ENCODE measurements at regions not wholly inside any gene's neighbourhood (a gene's known extent, or its start where the extent isn't known, plus 50 kb on each side); places are given as distances from the start of the nearest gene placed in this dataset.

GRCh38 chr1:229098903-229099578 is 171.9 kb upstream of the RAB4A start (continued):
- TF ChIP-seq, protein P1, sequence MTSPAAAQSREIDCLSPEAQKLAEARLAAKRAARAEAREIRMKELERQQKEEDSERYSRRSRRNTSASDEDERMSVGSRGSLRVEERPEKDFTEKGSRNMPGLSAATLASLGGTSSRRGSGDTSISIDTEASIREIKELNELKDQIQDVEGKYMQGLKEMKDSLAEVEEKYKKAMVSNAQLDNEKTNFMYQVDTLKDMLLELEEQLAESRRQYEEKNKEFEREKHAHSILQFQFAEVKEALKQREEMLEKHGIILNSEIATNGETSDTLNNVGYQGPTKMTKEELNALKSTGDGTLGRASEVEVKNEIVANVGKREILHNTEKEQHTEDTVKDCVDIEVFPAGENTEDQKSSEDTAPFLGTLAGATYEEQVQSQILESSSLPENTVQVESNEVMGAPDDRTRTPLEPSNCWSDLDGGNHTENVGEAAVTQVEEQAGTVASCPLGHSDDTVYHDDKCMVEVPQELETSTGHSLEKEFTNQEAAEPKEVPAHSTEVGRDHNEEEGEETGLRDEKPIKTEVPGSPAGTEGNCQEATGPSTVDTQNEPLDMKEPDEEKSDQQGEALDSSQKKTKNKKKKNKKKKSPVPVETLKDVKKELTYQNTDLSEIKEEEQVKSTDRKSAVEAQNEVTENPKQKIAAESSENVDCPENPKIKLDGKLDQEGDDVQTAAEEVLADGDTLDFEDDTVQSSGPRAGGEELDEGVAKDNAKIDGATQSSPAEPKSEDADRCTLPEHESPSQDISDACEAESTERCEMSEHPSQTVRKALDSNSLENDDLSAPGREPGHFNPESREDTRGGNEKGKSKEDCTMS (CRISPR knock-in tag; conservative IDR thresholded peaks at IDR 0.05) = no peak
- no peak; the same call in 1 of the 2 replicates for TF ChIP-seq ZNF557 (CRISPR knock-in tag; IDR thresholded peaks at IDR 0.05)
- no peak for TF ChIP-seq ZNF747 (CRISPR knock-in tag; IDR thresholded peaks at IDR 0.05; ENCODE audit: borderline replicate concordance)
- peak; percentile 65; the same call in 1 of the 2 replicates for TF ChIP-seq RAD21 (CRISPR knock-in tag; IDR thresholded peaks at IDR 0.05)
- peak; percentile 78 for TF ChIP-seq ELF3 (CRISPR knock-in tag; IDR thresholded peaks at IDR 0.05)
- TF ChIP-seq XBP1 (CRISPR knock-in tag; IDR thresholded peaks at IDR 0.05) = no peak
- TF ChIP-seq HNF4G (IDR thresholded peaks at IDR 0.05; ENCODE audit: borderline replicate concordance, low read depth, low read length) = peak; percentile 97
- peak; percentile 98 for TF ChIP-seq HNF4G (CRISPR knock-in tag; IDR thresholded peaks at IDR 0.05; ENCODE audit: borderline replicate concordance, low read depth)
- TF ChIP-seq ZNF777 (CRISPR knock-in tag; IDR thresholded peaks at IDR 0.05) = no peak; the same call in 1 of the 2 replicates
- peak; percentile 88 for TF ChIP-seq ZBTB38 (CRISPR knock-in tag; IDR thresholded peaks at IDR 0.05)
- no peak for TF ChIP-seq RFX3 (CRISPR knock-in tag; IDR thresholded peaks at IDR 0.05)
- no peak for TF ChIP-seq HCFC1 (IDR thresholded peaks at IDR 0.05; ENCODE audit: low read depth, low read length)
- TF ChIP-seq, protein P2, sequence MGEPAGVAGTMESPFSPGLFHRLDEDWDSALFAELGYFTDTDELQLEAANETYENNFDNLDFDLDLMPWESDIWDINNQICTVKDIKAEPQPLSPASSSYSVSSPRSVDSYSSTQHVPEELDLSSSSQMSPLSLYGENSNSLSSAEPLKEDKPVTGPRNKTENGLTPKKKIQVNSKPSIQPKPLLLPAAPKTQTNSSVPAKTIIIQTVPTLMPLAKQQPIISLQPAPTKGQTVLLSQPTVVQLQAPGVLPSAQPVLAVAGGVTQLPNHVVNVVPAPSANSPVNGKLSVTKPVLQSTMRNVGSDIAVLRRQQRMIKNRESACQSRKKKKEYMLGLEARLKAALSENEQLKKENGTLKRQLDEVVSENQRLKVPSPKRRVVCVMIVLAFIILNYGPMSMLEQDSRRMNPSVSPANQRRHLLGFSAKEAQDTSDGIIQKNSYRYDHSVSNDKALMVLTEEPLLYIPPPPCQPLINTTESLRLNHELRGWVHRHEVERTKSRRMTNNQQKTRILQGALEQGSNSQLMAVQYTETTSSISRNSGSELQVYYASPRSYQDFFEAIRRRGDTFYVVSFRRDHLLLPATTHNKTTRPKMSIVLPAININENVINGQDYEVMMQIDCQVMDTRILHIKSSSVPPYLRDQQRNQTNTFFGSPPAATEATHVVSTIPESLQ (CRISPR knock-in tag; conservative IDR thresholded peaks at IDR 0.05) = no peak
- TF ChIP-seq SP5 (CRISPR knock-in tag; IDR thresholded peaks at IDR 0.05; ENCODE audit: borderline replicate concordance, low read depth) = 0 out of 2 replicates have a peak, but pooled peaks have one; percentile 58
- no peak for TF ChIP-seq JUNB (CRISPR knock-in tag; IDR thresholded peaks at IDR 0.05; ENCODE audit: borderline replicate concordance)
- peak; percentile 84 for TF ChIP-seq NCOR1 (IDR thresholded peaks at IDR 0.05; ENCODE audit: borderline replicate concordance, low read length)
- TF ChIP-seq TRIM22 (IDR thresholded peaks at IDR 0.05) = no peak
- TF ChIP-seq ZNF292 (CRISPR knock-in tag; IDR thresholded peaks at IDR 0.05; ENCODE audit: borderline replicate concordance, low read depth) = peak; percentile 96; the same call in 1 of the 2 replicates
- TF ChIP-seq ZNF781 (CRISPR knock-in tag; IDR thresholded peaks at IDR 0.05; ENCODE audit: borderline replicate concordance, not compliant biosample characterization) = peak; percentile 21
- peak; percentile 70; the same call in 1 of the 2 replicates for TF ChIP-seq HOXA5 (CRISPR knock-in tag; IDR thresholded peaks at IDR 0.05)
- TF ChIP-seq, protein P3, sequence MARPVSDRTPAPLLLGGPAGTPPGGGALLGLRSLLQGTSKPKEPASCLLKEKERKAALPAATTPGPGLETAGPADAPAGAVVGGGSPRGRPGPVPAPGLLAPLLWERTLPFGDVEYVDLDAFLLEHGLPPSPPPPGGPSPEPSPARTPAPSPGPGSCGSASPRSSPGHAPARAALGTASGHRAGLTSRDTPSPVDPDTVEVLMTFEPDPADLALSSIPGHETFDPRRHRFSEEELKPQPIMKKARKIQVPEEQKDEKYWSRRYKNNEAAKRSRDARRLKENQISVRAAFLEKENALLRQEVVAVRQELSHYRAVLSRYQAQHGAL (CRISPR knock-in tag; IDR thresholded peaks at IDR 0.05; ENCODE audit: not compliant biosample characterization) = peak; percentile 66
- peak; percentile 64; the same call in 1 of the 2 replicates for TF ChIP-seq GATA4 (IDR thresholded peaks at IDR 0.05; ENCODE audit: borderline replicate concordance, low read depth)
- no peak for TF ChIP-seq ZNF253 (CRISPR knock-in tag; IDR thresholded peaks at IDR 0.05; ENCODE audit: borderline replicate concordance)
- peak; percentile 67; the same call in 1 of the 2 replicates for TF ChIP-seq ZSCAN25 (CRISPR knock-in tag; IDR thresholded peaks at IDR 0.05)
- no peak for TF ChIP-seq ZNF225 (CRISPR knock-in tag; IDR thresholded peaks at IDR 0.05)

Measured in HepG2 (cell line).